GM11168 (cell line): ENCODE measurements at regions not wholly inside any gene's neighbourhood (a gene's known extent, or its start where the extent isn't known, plus 50 kb on each side); places are given as distances from the start of the nearest gene placed in this dataset.

Source experiments
- in situ Hi-C: fragments of 300-500 bp; cut with MboI; formaldehyde crosslinking; loops from one replicate; pipeline ENCODE4 v1.12.0; 2022; ENCODE audit warnings: low sequenced_read_pairs; ENCODE audit not compliant: unreplicated experiment

- in situ Hi-C loops: no loop called here
These were observed 140.2 kb upstream of the EDNRA start for GRCh38 chr4:147340591-147341120.

DNA sequence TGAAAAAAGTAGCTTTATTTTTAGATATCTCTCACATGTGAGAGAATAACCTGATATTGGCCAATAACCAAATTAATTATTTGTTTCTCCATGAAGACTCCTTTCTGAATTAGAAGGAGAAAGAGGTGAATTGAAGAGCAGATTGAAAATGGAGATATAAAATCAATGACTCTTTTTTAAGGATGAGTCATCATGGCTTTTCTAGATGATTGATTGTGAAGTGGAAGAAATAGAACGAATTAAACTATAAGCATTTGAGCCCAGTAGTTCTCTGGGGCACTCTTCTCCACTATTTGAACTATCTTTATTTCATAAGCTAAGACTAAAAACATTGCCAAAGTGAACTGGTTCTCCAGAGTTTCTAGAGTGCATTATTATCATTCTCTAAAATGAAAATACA, 137.2 kb upstream of the EDNRA start:
- in situ Hi-C loops: no loop called here

GRCh38 chr4:147345662-147346061, 135.2 kb upstream of the EDNRA start:
- in situ Hi-C loops: no loop called here

DNA sequence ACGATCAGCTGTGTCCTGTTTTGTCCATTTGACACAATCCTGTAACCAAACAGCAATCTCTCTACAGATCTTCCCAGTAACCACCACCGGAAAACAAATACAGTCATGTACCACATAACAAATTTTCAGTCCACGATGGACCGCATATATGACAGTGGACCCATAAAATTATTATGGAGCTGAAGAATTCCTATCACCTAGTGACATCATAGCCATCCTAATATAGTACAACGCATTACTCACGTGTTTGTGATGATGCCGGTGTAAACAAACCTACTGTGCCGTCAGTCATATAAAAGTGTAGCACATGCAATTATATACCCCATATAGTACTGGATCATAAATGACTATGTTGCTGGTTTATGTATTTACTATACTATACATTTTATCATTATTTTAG, 133.7 kb upstream of the EDNRA start:
- in situ Hi-C loops: no loop called here

DNA sequence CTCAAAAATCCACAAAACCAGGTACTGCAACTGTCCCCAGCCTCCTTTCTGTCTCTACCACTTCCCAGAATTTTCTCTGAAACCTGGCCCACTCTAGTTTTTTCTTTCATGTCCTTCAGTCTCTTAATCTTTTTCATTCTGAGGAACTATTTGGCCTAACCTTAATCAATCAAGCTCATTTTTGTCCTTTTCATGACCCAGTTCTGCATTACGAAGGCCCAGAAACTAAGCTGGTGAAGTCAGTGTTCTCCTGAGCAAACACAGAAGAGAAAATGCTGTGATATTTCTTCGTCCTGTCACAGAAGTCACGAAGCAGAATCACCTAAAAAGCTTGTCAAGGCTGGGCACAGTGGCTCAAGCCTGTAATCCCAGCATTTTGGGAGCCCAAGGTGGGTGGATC, 131.7 kb upstream of the EDNRA start:
- in situ Hi-C loops: no loop called here

GRCh38 chr4:147351083-147351787, 129.7 kb upstream of the EDNRA start:
- in situ Hi-C loops: no loop called here

GRCh38 chr4:147354237-147354636, 126.7 kb upstream of the EDNRA start:
- in situ Hi-C loops: no loop called here

GRCh38 chr4:147355032-147355656, 125.8 kb upstream of the EDNRA start:
- in situ Hi-C loops: no loop called here

DNA sequence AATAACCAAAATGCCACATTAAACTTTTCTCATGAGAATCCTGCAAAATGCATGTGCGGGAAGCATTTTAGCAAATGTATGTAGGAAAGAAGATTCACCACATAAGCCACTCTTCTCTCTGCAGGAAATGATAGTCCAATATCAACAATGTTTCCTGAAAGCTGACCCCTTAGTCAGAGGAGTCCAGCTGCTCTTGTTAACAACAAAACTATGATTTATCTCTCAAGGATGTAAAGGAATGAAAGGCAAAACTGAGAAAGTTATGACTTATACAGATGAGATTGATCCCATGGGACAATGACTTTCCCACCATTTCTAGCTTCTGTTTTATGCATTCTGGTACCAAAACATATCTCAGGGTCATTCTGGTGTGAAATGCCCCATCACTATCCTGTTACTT, 125.0 kb upstream of the EDNRA start:
- in situ Hi-C loops: no loop called here

- in situ Hi-C loops: no loop called here
These were observed 120.6 kb upstream of the EDNRA start for GRCh38 chr4:147360301-147360700.

- in situ Hi-C loops: no loop called here
These were observed 119.2 kb upstream of the EDNRA start for GRCh38 chr4:147361726-147362125.

DNA sequence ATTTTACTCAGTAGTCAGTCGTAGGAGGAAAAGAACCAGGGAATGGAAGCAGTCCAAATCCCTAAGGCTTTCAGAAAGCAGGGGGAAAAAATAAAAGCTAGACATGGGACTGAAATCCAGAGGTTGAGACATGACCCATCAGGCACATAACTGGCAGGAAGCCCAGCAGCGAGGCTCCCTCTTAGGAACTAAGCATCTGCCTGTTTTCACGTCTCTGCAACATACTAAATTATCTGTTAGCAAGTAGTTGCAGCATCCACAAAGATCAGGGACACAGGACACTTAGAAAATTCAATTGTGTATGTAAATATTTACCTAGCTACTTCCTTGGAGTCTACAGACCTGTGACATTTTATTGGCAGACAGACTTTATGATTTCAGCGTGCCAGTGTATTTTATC, 118.0 kb upstream of the EDNRA start:
- in situ Hi-C loops: no loop called here

DNA sequence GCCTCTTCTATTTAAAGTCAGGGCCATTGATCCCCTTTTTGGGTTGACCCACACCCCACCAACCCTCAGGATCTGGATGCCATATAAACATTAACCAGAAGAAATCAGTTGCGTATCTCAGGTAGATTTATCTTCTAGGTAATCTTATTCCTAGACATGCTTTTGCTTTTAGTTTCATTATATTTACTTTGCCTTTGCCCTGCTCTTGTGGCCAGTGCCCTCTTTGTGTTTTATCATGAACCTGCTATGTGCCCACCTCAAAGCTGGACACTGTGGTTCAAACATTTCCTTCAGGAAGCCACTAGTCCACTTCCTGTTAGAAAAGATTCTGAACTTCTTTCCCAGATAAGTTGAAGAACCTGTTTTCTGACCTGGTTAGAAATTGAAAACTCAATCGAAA, 117.4 kb upstream of the EDNRA start:
- in situ Hi-C loops: no loop called here

GRCh38 chr4:147365396-147365795, 115.5 kb upstream of the EDNRA start:
- in situ Hi-C loops: no loop called here

GRCh38 chr4:147366164-147366563, 114.7 kb upstream of the EDNRA start:
- in situ Hi-C loops: no loop called here

GRCh38 chr4:147367891-147368290, 113.0 kb upstream of the EDNRA start:
- in situ Hi-C loops: no loop called here

GRCh38 chr4:147368948-147369347, 111.9 kb upstream of the EDNRA start:
- in situ Hi-C loops: no loop called here

DNA sequence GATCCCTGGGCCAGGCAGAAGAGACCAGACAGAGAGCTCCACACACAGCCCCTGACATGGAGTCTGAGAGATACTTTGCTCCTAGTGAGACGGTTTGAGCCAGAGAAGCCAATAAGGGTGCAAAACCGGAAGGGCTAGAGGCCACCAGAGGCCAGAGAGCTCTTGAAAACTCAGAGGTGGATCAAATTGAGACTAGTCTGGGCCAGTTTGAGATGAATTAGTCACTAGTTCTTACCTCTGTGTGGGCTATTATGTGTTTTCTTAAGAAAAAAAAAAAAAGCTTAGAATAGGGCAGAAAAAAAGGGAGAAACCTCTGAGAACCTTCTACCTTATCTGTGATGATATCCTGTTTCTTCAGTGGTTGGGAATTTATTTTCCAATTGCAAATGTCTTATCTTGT, 110.4 kb upstream of the EDNRA start:
- in situ Hi-C loops: no loop called here

- in situ Hi-C loops: no loop called here
These were observed 110.0 kb upstream of the EDNRA start for GRCh38 chr4:147370881-147371280.

- in situ Hi-C loops: no loop called here
These were observed 109.2 kb upstream of the EDNRA start for GRCh38 chr4:147371661-147372060.

DNA sequence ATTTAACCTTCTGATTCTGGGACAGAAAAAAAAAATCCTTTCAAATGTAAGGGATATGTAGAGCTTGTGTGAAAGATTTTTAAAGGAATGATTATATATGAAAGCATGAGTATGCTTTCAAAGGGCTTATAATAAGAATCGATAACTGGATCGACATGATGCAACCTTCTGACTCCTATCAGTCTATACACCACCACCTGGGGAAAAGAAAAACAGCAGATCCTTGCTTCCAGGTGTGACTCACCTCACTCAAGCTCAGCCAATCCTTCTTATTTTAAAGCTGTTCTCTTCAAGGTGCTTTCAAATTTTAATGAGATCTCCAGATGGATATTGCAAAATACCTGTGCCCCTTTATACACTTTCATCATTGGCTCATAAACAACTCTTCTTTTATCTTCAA, 102.1 kb upstream of the EDNRA start:
- in situ Hi-C loops: no loop called here

GRCh38 chr4:147381749-147382148, 99.1 kb upstream of the EDNRA start:
- in situ Hi-C loops: no loop called here
